ENCODE measurements at regions not wholly inside any gene's neighbourhood (a gene's known extent, or its start where the extent isn't known, plus 50 kb on each side); places are given as distances from the start of the nearest gene placed in this dataset.

DNA sequence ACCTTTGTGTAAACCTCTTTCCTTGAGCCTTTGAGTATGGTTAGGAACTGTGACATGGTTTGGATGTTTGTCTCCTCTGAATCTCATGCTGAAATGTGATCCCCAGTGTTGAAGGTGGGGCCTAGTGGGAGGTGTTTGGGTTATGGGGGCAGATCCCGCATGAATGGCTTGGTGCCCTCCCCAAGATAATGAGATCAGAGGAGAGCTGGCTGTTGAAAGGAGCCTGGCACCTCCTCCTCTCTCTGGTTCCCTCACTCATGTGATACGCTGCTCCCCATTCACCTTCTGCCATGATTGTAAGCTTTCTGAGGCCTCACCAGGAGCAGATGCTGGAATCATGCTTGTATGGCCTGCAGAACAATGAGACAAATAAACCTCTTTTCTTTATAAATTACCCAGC, 1110.2 kb downstream of the CDH11 start (continued):
- TF ChIP-seq, protein P1, sequence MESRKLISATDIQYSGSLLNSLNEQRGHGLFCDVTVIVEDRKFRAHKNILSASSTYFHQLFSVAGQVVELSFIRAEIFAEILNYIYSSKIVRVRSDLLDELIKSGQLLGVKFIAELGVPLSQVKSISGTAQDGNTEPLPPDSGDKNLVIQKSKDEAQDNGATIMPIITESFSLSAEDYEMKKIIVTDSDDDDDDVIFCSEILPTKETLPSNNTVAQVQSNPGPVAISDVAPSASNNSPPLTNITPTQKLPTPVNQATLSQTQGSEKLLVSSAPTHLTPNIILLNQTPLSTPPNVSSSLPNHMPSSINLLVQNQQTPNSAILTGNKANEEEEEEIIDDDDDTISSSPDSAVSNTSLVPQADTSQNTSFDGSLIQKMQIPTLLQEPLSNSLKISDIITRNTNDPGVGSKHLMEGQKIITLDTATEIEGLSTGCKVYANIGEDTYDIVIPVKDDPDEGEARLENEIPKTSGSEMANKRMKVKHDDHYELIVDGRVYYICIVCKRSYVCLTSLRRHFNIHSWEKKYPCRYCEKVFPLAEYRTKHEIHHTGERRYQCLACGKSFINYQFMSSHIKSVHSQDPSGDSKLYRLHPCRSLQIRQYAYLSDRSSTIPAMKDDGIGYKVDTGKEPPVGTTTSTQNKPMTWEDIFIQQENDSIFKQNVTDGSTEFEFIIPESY (IDR thresholded peaks at IDR 0.05): no peak
- no peak for TF ChIP-seq YBX1 (IDR thresholded peaks at IDR 0.05)
- TF ChIP-seq DPF2 (IDR thresholded peaks at IDR 0.05): no peak

DNA sequence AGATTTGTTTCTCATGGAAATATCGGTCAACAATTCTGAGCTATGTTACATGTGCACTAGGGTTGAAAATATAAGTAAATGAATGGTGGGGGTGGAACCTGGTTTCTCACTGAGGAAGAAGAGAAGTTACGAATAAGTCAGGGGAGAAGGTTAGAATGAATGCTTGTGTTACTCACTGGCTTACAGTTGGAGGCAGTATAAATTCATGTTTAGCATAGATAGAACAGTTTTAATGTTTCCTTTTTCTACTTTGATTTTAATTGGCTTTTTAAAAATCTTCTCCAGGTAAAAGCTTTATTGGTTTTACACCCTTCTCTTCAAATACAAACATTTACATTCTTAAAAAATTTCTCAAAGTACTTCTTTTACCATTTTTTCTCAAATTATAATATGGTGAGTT, 1113.7 kb downstream of the CDH11 start:
- Histone ChIP-seq H3K79me2 (ENCODE audit: control insufficient read depth, insufficient read depth, low read length) (no peaks in the 10 kb centered on the region), H3K4me1 (ENCODE audit: control insufficient read depth, insufficient read depth, low read length) (no peaks in the 10 kb centered on the region), H3K27me3 (replicated peaks in 1 of 2; ENCODE audit: control insufficient read depth in 2 of 2, insufficient read depth in 2 of 2, low read length in 1 of 2) (no peaks in the 10 kb centered on the region), H3K4me3 (no peak overlapping the region), H3K9ac (ENCODE audit: control insufficient read depth, insufficient read depth, low read length) (no peak overlapping the region), H3K4me2 (ENCODE audit: control insufficient read depth, insufficient read depth) (no peak overlapping the region), H4K20me1 (ENCODE audit: control insufficient read depth, insufficient read depth) (no peaks in the 10 kb centered on the region), H3K9me3 (replicated peaks; ENCODE audit: control insufficient read depth, insufficient read depth, low read length) (no peaks in the 10 kb centered on the region; the same call in 2 of the 3 replicates), H3K27ac (ENCODE audit: control insufficient read depth, insufficient read depth) (no peak overlapping the region), H2AFZ (ENCODE audit: control insufficient read depth, low read depth, low read length) (no peak overlapping the region), H3K36me3 (ENCODE audit: control insufficient read depth in 2 of 2, insufficient read depth in 2 of 2, low read length in 1 of 2) (no peaks in the 10 kb centered on the region)
- ATAC-seq (no peak), DNase-seq (ENCODE audit: low read depth, low spot score) (no peak), FAIRE-seq (no peak)
- BruUV-seq (replicated peaks): no TSS peak
- CTCF ChIA-PET: no interaction called here
- intact Hi-C loops (cut with micrococcal nuclease; ENCODE audit: unreplicated experiment): no loop called here
- RAD21 ChIA-PET (ENCODE audit: unreplicated experiment): no interaction called here
- SMC1A ChIA-PET (ENCODE audit: uncharacterized antibody, unreplicated experiment): no interaction called here
- POLR2A ChIA-PET: no interaction called here
- in situ Hi-C loops (cut with MboI): no loop called here
- 62% methylated on average over 2 of the region's 2 CpGs for WGBS (ENCODE audit: insufficient coverage, insufficient replicate concordance, low lambda C conversion rate, missing lambda C conversion rate)
- no peak for TF ChIP-seq BACH1 (IDR thresholded peaks at IDR 0.05; ENCODE audit: borderline replicate concordance)
- TF ChIP-seq SREBF1 (IDR thresholded peaks at IDR 0.05; ENCODE audit: low read length): no peak
- TF ChIP-seq EED (IDR thresholded peaks at IDR 0.05; ENCODE audit: low read depth): no peak
- TF ChIP-seq POLR2A (IDR thresholded peaks at IDR 0.05; ENCODE audit: low read depth, low read length): no peak
- no peak for TF ChIP-seq NFYA (IDR thresholded peaks at IDR 0.05; ENCODE audit: borderline replicate concordance, low read depth, low read length)
- TF ChIP-seq, protein P2, sequence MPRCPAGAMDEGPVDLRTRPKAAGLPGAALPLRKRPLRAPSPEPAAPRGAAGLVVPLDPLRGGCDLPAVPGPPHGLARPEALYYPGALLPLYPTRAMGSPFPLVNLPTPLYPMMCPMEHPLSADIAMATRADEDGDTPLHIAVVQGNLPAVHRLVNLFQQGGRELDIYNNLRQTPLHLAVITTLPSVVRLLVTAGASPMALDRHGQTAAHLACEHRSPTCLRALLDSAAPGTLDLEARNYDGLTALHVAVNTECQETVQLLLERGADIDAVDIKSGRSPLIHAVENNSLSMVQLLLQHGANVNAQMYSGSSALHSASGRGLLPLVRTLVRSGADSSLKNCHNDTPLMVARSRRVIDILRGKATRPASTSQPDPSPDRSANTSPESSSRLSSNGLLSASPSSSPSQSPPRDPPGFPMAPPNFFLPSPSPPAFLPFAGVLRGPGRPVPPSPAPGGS (IDR thresholded peaks at IDR 0.05; ENCODE audit: borderline replicate concordance, insufficient read depth, low read depth, low read length, poor library complexity, severe bottlenecking): no peak
- TF ChIP-seq SMAD1 (IDR thresholded peaks at IDR 0.05; ENCODE audit: low read depth, partially characterized antibody): no peak
- no peak for TF ChIP-seq SMAD5 (IDR thresholded peaks at IDR 0.05; ENCODE audit: low read depth)
- TF ChIP-seq BCL11A (IDR thresholded peaks at IDR 0.05; ENCODE audit: low read depth, low read length): no peak
- TF ChIP-seq RB1 (IDR thresholded peaks at IDR 0.05; ENCODE audit: borderline replicate concordance): no peak
- no peak for TF ChIP-seq YBX1 (IDR thresholded peaks at IDR 0.05)
- TF ChIP-seq TCF7 (IDR thresholded peaks at IDR 0.05; ENCODE audit: borderline replicate concordance): no peak
- no peak for TF ChIP-seq PAX8 (IDR thresholded peaks at IDR 0.05)
- TF ChIP-seq, protein P3, sequence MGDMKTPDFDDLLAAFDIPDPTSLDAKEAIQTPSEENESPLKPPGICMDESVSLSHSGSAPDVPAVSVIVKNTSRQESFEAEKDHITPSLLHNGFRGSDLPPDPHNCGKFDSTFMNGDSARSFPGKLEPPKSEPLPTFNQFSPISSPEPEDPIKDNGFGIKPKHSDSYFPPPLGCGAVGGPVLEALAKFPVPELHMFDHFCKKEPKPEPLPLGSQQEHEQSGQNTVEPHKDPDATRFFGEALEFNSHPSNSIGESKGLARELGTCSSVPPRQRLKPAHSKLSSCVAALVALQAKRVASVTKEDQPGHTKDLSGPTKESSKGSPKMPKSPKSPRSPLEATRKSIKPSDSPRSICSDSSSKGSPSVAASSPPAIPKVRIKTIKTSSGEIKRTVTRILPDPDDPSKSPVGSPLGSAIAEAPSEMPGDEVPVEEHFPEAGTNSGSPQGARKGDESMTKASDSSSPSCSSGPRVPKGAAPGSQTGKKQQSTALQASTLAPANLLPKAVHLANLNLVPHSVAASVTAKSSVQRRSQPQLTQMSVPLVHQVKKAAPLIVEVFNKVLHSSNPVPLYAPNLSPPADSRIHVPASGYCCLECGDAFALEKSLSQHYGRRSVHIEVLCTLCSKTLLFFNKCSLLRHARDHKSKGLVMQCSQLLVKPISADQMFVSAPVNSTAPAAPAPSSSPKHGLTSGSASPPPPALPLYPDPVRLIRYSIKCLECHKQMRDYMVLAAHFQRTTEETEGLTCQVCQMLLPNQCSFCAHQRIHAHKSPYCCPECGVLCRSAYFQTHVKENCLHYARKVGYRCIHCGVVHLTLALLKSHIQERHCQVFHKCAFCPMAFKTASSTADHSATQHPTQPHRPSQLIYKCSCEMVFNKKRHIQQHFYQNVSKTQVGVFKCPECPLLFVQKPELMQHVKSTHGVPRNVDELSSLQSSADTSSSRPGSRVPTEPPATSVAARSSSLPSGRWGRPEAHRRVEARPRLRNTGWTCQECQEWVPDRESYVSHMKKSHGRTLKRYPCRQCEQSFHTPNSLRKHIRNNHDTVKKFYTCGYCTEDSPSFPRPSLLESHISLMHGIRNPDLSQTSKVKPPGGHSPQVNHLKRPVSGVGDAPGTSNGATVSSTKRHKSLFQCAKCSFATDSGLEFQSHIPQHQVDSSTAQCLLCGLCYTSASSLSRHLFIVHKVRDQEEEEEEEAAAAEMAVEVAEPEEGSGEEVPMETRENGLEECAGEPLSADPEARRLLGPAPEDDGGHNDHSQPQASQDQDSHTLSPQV (IDR thresholded peaks at IDR 0.05): no peak
- TF ChIP-seq PML (IDR thresholded peaks at IDR 0.05; ENCODE audit: low read length): no peak
- no peak for TF ChIP-seq ELK1 (IDR thresholded peaks at IDR 0.05; ENCODE audit: low read depth, low read length)
